Suppressor macrophage treated with lipopolysaccharide for 1 hour (primary cell): ENCODE measurements at regions not wholly inside any gene's neighbourhood (a gene's known extent, or its start where the extent isn't known, plus 50 kb on each side); places are given as distances from the start of the nearest gene placed in this dataset.

Experiments used
- DNase-seq, 3 donors: peaks; one replicate each; pipeline ENCODE4 v3.0.0-alpha.2; 2020 to 2022

GRCh38 chr5:145237843-145238242 is 597.3 kb downstream of the PRELID2 start:
- DNase-seq = peak; percentile 17 to 35 (median 31)

DNA sequence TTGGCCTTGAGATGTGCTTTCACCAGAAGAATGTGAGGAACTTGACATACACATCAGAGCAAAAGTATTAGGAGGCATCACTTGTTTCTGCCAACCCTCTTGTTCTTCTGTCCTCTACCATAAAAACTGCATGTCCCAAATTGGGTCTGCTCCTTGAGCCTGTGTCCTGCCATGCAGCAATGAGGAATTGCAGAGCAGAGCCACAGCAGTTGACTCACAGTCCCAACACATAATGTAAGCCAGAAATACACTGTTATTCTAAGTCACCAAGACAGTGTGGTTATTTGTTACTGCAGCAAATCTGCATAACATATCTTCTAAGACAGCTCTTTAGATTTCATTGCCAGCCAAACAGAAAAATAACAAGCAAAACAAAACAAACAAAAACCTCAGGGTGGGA is 598.2 kb downstream of the PRELID2 start:
- DNase-seq = no peak

DNA sequence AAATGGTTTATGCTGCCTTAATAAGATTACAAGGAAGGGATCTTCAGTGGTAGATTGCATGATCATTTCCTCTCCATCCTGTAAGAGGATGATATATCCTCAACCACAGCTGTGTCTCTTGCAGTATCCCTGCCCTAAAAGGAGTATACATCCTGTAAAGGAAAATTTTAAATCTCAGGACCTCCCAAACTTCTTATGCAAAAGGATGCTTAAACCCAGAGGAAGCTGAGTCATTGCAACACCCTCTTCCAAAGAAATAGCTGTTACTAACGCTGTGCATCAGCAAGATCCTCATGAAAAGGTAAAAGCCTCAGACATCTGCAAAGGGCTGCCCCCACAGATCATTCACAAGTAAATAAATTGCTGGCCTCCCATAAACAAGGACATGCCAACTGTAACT is 599.0 kb downstream of the PRELID2 start:
- no peak for DNase-seq

DNA sequence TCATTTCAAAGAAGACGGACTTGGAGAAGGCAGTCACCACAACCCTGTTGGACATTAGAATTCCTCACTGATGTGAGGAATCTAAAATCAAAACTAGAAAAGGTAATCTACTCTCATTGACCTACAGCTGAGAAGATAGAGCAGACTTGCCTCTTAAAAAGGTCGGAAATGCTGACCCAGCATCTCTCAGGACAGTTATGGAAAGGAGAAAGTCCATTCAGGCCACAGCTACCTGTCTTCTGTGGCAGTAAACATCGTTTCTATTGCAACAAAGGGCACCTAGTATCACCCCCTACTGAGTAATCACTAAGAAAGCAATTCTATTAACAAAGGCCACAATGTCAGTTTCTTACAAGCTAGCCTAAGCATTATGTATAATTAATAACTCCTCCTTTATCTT is 601.7 kb downstream of the PRELID2 start:
- DNase-seq = no peak

GRCh38 chr5:145230781-145231180 is 604.4 kb downstream of the PRELID2 start:
- no peak for DNase-seq

- no peak for DNase-seq
These were observed 606.6 kb downstream of the PRELID2 start for GRCh38 chr5:145228564-145228963.

DNA sequence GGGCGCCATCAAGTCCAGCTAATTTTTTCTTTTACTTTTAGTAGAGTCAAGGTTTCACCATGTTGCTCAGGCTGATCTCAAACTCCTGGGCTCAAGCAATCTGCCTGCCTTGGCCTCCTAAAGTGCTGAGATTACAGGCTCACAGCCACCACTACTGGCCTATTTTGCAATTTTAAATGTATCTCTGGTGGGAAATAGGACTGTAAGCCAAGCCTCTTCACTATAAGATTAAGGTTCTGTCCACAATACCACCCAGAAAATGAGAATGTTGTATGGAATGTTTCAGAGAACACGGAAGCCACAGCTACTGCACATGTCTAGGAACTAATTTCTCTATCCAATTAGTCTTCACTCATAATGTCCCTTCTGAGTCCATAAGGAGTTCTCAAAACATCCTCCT is 607.3 kb downstream of the PRELID2 start:
- DNase-seq = no peak

- no peak for DNase-seq
These were observed 608.4 kb downstream of the PRELID2 start for GRCh38 chr5:145226726-145227125.

- DNase-seq = no peak
These were observed 609.6 kb downstream of the PRELID2 start for GRCh38 chr5:145225529-145225928.

GRCh38 chr5:145223582-145223981 is 611.6 kb downstream of the PRELID2 start:
- no peak for DNase-seq

- DNase-seq = no peak
These were observed 612.5 kb downstream of the PRELID2 start for GRCh38 chr5:145222622-145223021.

DNA sequence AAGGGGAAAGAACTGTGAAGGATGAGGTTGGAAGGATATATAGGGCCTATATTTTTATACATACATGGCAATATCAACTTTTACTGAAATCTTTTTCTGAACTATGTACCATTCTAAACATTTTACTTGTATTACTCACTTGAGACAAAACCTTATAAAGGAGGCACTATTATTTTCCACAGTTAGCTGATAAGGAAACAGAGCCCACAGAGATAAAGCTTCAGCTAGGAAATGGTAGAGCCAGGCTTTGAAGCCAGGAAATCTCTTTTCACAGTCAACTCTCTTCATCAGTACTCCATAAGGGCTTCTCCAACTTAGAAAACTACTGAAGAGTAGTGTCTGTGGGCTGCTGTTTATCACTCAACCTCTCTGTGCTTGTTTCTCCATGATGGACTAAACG is 613.7 kb downstream of the PRELID2 start:
- no peak for DNase-seq

DNA sequence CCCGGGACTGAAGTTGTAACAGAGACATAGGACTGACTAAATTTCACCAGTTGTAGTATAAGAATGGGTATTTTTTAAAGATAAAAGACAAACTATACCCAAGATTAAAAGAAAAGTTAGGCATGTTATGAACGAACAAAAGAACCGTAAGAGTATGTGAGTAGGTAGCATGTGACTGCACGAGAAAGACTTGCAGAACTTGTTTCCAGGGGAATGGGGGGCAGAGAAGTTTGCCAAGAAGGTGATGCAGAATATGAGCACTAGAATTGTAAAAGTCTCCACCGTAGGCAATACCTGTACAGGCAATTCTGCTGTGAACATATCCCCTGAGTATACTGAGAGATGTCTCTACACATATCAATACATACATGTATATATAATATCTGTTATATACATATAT is 614.7 kb downstream of the PRELID2 start:
- no peak for DNase-seq

- no peak for DNase-seq
These were observed 616.2 kb downstream of the PRELID2 start for GRCh38 chr5:145218982-145219381.

DNA sequence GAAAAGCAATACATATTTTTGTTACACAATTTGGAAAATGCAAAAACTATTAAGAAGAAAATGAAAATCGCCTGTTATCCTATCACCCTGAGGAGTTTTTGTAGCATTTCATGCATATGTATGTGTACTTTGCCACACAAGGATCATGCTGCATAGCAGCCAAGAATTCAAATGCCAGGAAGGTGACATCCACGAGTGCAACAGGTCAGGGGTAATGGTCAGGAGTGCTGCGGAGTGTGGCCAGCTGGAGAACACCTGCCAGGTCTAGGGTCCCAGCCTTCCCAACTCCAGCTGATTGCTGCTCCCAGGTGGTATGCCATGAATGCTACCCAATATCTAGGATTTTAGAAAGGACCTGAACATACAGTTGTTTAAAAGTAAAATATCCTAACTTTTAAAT is 617.1 kb downstream of the PRELID2 start:
- DNase-seq = no peak

- DNase-seq = no peak
These were observed 625.1 kb downstream of the PRELID2 start for GRCh38 chr5:145210020-145210419.

DNA sequence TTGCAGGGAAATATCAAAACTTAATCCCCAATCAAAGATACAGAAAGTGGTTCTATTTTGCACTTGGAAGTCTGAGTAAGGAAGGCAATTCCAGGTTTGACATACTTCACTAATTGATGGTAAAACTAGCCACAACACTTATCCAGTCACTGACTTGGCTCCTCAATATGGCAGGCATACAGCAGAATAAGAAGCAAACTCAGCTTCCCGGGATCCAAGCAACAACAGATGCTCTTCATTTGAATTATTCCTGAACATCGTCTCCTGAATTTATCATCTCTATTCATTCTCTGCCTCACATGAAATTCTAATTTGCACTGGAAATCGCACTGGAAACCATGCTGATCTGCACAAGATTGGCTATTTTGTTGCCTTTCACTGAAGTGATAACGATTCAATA is 629.6 kb downstream of the PRELID2 start:
- no peak for DNase-seq

DNA sequence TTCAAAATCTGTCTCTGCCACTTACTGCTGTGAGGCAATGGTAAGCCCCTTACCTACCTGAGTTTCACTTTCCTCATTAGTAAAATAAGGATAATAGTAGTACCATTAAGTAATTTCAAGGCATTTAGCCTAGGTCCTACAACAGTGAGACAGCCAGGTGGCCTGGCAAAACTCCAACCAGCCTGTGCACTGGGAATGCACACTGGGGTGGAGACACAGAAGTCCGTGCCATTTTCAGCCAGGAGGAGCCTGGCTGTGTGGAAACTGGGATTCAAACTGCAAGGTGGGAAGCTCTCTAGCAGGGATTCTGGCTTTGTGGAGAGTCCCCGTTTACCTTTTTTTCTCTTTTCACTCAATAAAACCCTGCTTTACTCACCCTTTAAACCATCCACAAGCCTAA is 630.4 kb downstream of the PRELID2 start:
- DNase-seq = no peak

DNA sequence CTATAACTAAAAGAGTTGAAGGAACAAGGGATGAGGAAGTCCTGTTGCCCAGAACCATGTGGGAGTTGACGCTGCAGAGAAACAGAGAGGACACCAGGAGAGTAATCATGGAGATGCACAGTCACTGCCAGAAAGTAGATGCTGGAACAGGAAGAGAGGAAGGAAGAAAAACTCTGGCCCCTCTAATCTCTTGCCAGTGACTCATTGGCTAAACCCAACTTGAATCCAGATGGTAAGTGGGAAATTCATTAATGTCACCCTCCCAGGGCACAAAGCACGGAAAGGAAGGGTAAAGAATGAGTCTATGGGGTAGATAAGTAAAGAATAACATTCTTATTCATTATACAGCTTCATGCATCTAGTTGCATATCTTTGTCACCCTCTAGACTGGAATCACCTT is 631.9 kb downstream of the PRELID2 start:
- DNase-seq = no peak

- DNase-seq = no peak
These were observed 636.4 kb downstream of the PRELID2 start for GRCh38 chr5:145198525-145199260.

DNA sequence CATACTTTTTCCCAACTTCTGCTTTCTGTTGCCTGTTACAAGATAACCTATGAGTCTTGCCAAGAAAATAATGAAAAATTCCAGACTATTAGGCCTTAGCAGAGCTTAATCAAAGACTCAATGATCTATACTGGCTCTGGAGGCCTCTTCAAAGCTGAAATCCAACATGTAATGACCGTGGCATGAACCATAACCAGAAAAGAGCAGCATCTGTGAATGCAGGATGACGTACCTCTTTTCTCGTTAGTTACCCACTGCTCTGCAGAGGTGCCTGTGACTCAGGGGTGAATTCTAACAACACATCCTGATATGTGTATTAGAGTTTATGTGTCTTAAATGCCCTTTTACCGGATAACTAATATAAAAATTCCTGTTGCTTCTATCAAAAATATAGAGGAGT is 645.4 kb downstream of the PRELID2 start:
- DNase-seq = no peak

DNA sequence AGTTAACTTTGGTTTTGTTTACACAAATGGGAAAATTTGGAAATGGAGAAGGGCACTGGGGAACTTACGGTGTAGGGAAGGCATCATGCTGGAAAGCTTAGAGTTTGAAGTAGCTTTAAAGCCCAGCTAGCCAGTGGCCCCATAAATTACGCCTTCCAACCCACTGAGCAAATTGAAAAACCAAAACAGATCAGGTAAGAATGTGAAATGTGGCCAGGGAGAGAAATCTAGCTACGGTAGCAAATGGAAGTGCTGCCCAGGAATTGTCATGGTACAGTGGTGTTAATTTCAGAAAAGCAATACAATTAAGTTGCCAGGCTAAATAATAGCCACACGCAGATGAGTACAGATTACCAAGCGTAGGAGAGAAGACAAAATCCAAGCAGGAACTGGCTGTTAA is 654.8 kb downstream of the PRELID2 start:
- DNase-seq = no peak

DNA sequence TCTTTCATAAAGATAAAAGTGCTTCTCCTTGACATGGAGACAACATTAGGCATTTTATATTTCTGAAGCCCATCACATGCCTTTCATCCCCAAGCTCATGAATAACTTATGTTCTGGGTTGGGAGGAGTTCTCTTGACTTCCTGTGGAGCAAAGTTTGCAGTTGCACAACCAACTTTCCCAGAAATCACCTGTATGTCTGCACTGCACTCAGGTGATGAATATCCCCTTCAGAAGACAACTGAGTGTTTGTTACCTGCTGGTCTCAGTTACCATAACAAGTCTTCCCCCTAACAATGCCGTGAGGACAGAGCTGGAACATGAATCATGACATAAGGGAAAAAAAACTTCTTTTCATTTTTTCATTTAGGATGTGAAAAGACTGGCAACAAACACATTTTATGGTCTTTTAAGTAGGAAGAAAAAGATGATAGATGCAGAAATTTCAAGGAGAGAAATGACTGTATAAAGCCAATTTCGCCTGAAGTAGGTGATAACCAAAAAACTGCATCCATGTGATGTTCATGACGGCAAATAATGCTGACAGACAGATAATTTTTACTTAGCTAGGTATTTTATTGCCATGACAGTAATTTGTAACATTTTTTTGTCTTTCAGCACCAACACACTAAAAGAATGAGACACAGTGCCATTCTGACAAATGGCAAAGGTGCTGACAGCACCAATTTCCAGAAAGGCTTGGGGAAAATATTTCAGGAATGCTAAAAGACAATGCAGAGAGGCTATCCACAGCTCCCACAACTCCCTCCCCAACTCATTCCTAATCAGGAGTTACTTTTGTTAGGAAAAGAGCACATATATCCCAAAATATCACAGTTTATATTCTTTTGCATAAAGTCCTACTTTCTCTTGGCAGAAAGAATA is 656.3 kb downstream of the PRELID2 start:
- DNase-seq = no peak

- DNase-seq = no peak
These were observed 659.1 kb downstream of the PRELID2 start for GRCh38 chr5:145176041-145176440.
